Esophagus (tissue), 2 donors: ENCODE measurements at regions not wholly inside any gene's neighbourhood (a gene's known extent, or its start where the extent isn't known, plus 50 kb on each side); places are given as distances from the start of the nearest gene placed in this dataset.

Experiments used
- H3K27ac ChIP-seq, 2 donors: one replicate each; pipeline ENCODE4 v1.5.1; 2013; ENCODE audit warnings: low read depth in 2 of 2, mild to moderate bottlenecking in 2 of 2, inconsistent platforms in 1 of 2, low read length in 1 of 2, moderate library complexity in 1 of 2
- H3K27me3 ChIP-seq, 2 donors: one replicate each; pipeline ENCODE4 v1.6.1; 2013; ENCODE audit warnings: low read length in 2 of 2, control low read depth in 1 of 2, mild to moderate bottlenecking in 1 of 2; ENCODE audit not compliant: insufficient read depth in 2 of 2, control insufficient read depth in 1 of 2
- H3K36me3 ChIP-seq, 2 donors: one replicate each; pipeline ENCODE4 v1.6.1; 2013; ENCODE audit warnings: low read length in 1 of 2; ENCODE audit not compliant: control insufficient read depth in 2 of 2, insufficient read depth in 2 of 2
- H3K4me1 ChIP-seq, 2 donors: one replicate each; pipeline ENCODE4 v1.6.1; 2013; ENCODE audit warnings: low read length in 1 of 2; ENCODE audit not compliant: control insufficient read depth in 2 of 2, insufficient read depth in 2 of 2
- H3K4me3 ChIP-seq, 2 donors: one replicate each; pipeline ENCODE4 v1.5.1; 2013; ENCODE audit warnings: low read length in 2 of 2, mild to moderate bottlenecking in 2 of 2, low read depth in 1 of 2, moderate library complexity in 1 of 2
- H3K9me3 ChIP-seq, 2 donors: one replicate each; pipeline ENCODE4 v1.6.1; 2013; ENCODE audit warnings: mild to moderate bottlenecking in 2 of 2, low read depth in 1 of 2, low read length in 1 of 2, moderate library complexity in 1 of 2; ENCODE audit not compliant: control insufficient read depth in 2 of 2, insufficient read depth in 1 of 2
- WGBS, 2 donors: extraction: QIAGEN DNeasy Blood & Tissue Kit; methylation state at CpG; one replicate each; pipeline ENCODE4 v1.1.7; 2013; 5-methylcytosine and 5-hydroxymethylcytosine counted together
- donor health status: healthy with polysubstance abuse.
- donor health status: Bipolar disorder and iron deficiency.

GRCh38 chr13:105774739-105775460 is 760.6 kb downstream of the EFNB2 start:
- Histone ChIP-seq H3K27me3 (no peaks in the 10 kb centered on the region), H3K27ac (no peak overlapping the region), H3K4me3 (no peak overlapping the region), H3K9me3 (no peaks in the 10 kb centered on the region), H3K4me1 (no peaks in the 10 kb centered on the region), H3K36me3 (no peaks in the 10 kb centered on the region)
- WGBS, 2 donors = 58 to 60% methylated on average over 7 of the region's 7 CpGs

DNA sequence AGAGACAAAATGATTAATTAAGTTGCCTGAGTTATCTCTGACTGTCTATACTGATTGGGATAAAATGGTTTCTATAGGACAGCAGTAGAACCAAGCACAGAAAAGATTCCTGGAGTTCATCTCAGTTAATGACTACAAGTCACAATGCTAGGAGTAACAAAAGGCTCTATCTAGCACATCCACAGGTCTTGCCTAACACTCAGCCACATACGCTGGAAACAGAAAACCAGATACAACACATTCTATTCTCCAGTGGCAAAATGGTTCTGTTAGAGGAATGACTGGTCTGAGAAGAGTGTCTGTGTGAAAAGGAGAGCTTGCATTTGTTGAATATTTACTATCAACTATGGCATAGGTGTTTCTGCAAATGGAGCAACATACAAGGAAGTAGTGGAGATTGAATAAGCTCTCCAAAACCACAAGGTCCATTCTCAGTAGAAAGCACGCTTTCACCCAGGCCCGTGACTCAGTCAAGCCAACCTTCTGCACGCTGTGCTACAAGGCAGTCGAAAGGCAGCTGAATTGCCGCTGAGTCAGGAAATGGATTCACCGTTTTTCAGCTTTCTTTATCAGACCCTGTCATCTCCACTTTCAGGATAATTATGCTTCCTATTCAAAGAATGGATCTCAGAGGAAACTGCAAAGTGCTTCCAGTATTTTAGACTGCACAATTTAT is 761.5 kb downstream of the EFNB2 start:
- Histone ChIP-seq H3K27me3 (no peaks in the 10 kb centered on the region), H3K36me3 (no peaks in the 10 kb centered on the region), H3K4me1 (no peaks in the 10 kb centered on the region), H3K27ac (no peak overlapping the region), H3K4me3 (no peak overlapping the region), H3K9me3 (no peaks in the 10 kb centered on the region)
- 70 to 72% methylated on average over 7 of the region's 7 CpGs for WGBS, 2 donors

GRCh38 chr13:105773241-105773640 is 762.2 kb downstream of the EFNB2 start:
- 75 to 82% methylated on average over 4 of the region's 4 CpGs for WGBS, 2 donors
- H3K9me3 ChIP-seq = no peaks in the 10 kb centered on the region
- H3K4me3 ChIP-seq = no peak overlapping the region
- H3K27me3 ChIP-seq = no peaks in the 10 kb centered on the region
- H3K27ac ChIP-seq = no peak overlapping the region
- H3K36me3 ChIP-seq = no peaks in the 10 kb centered on the region
- no peaks in the 10 kb centered on the region for H3K4me1 ChIP-seq

DNA sequence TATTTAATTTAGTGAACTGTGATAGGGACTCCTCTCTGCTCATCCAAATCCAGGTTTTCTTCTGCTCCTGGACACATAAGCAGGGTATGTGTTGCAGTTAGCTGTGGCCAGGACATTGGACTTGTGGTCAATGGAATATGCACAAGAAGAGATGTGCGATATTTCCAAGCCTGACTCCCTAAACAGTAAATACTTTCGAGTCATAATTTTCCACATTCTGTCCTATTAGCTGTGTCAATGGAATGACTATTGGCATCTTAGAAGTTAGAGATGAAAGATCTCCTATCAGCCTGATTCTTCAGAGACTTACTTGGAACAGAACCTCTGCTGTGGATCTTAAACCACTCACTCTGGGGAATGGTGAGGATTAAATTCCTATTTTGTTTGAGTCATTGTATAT is 771.0 kb downstream of the EFNB2 start:
- 86 to 88% methylated on average over 2 of the region's 2 CpGs for WGBS, 2 donors

DNA sequence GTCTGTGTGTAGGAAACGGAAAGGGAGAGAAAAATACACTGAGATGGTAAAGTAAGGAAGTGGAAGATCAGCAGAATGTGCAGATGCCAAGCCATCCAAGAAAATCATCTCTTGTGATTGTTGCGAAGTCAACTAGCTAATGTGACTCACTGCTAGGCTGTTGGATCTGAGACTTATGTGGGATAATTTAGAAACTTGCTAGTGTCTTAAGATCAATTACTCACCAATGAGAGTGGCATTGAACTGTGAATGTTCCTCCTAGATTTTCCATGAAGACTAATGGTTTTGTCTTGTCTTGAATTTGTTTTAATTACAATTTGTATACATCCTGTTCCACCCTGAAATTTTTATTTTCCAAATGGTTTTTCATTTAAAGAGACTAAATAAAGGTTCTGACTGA is 771.6 kb downstream of the EFNB2 start:
- Histone ChIP-seq H3K36me3 (no peaks in the 10 kb centered on the region), H3K4me1 (no peaks in the 10 kb centered on the region), H3K4me3 (no peak overlapping the region), H3K27ac (no peak overlapping the region), H3K9me3 (no peaks in the 10 kb centered on the region), H3K27me3 (no peaks in the 10 kb centered on the region)
- 75 to 80% methylated on average over 2 of the region's 2 CpGs for WGBS, 2 donors

More for the DNA sequence above, 771.0 kb downstream of the EFNB2 start:
- Histone ChIP-seq H3K9me3 (no peaks in the 10 kb centered on the region), H3K4me3 (no peak overlapping the region), H3K36me3 (no peaks in the 10 kb centered on the region), H3K4me1 (no peaks in the 10 kb centered on the region), H3K27me3 (no peaks in the 10 kb centered on the region), H3K27ac (no peak overlapping the region)

GRCh38 chr13:105762096-105762495 is 773.4 kb downstream of the EFNB2 start:
- 89 to 93% methylated on average over 4 of the region's 4 CpGs for WGBS, 2 donors
- H3K36me3 ChIP-seq = no peaks in the 10 kb centered on the region
- H3K4me3 ChIP-seq = no peak overlapping the region
- H3K27me3 ChIP-seq = no peaks in the 10 kb centered on the region
- no peaks in the 10 kb centered on the region for H3K9me3 ChIP-seq
- H3K27ac ChIP-seq = no peak overlapping the region
- no peaks in the 10 kb centered on the region for H3K4me1 ChIP-seq

GRCh38 chr13:105758918-105759860 is 776.3 kb downstream of the EFNB2 start:
- Histone ChIP-seq H3K36me3 (no peaks in the 10 kb centered on the region), H3K27me3 (no peaks in the 10 kb centered on the region), H3K27ac (no peak overlapping the region), H3K9me3 (no peaks in the 10 kb centered on the region), H3K4me1 (no peaks in the 10 kb centered on the region), H3K4me3 (no peak overlapping the region)
- 77 to 79% methylated on average over 6 of the region's 6 CpGs for WGBS, 2 donors

- Histone ChIP-seq H3K9me3 (no peaks in the 10 kb centered on the region), H3K27me3 (no peaks in the 10 kb centered on the region), H3K4me1 (no peaks in the 10 kb centered on the region), H3K36me3 (no peaks in the 10 kb centered on the region), H3K4me3 (no peak overlapping the region), H3K27ac (no peak overlapping the region)
- WGBS, 2 donors = 46 to 49% methylated on average over 6 of the region's 6 CpGs
Measured at GRCh38 chr13:105740739-105741138, 794.7 kb downstream of the EFNB2 start.

DNA sequence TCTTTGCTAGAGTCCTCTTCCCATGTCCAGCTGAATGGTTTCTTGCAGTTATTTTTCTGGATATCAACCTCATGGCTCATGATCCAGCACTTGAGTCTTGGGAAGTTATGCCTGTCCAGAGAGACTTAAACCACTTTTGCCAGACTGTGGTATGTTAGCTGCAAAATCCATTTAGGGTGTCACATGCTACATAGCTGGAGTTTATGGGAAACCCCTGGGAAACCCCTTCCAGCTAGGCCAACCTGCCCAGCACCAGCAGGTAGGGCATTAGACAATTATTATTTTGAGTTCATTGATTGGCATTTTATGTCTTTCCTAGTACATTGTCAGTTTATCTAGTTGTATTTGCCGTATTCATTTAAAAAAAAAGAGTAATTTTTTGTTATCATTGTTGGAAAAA is 797.8 kb downstream of the EFNB2 start:
- no peak overlapping the region for H3K27ac ChIP-seq
- no peaks in the 10 kb centered on the region for H3K27me3 ChIP-seq
- no peaks in the 10 kb centered on the region for H3K9me3 ChIP-seq
- H3K36me3 ChIP-seq = no peaks in the 10 kb centered on the region
- H3K4me3 ChIP-seq = no peak overlapping the region
- WGBS, 2 donors = 91 to 94% methylated on average over 1 of the region's 1 CpG
- H3K4me1 ChIP-seq = no peaks in the 10 kb centered on the region
